Astrocyte of the spinal cord (primary cell): ENCODE measurements at regions not wholly inside any gene's neighbourhood (a gene's known extent, or its start where the extent isn't known, plus 50 kb on each side); places are given as distances from the start of the nearest gene placed in this dataset.
A peak's percentile ranks its signal among the peaks of the same experiment; 100 is the strongest.

Experiments
- DNase-seq: peaks from one replicate; pipeline ENCODE4 v3.0.0; 2011; ENCODE audit warnings: low read depth, low spot score
- H3K4me3 ChIP-seq: 2 replicates; pipeline ENCODE4 v1.5.1; 2011; ENCODE audit warnings: low read depth, mild to moderate bottlenecking, low read length, moderate library complexity
- CTCF ChIP-seq: IDR thresholded peaks from 2 replicates; pipeline ENCODE4 v1.5.1; 2012; ENCODE audit warnings: low read depth, mild to moderate bottlenecking, low read length, inconsistent platforms
- in situ Hi-C: cut with HindIII; loops from 2 replicates; pipeline ENCODE4 v1.10.0; 2017; ENCODE audit warnings: low sequenced_read_pairs

- TF ChIP-seq CTCF: no peak
- in situ Hi-C loops: no loop called here
- no peak overlapping the region for H3K4me3 ChIP-seq
- no peak for DNase-seq
Observed at GRCh38 chr18:45383228-45383627, 232.0 kb upstream of the SLC14A2 start.

GRCh38 chr18:45384137-45384961 is 230.9 kb upstream of the SLC14A2 start:
- TF ChIP-seq CTCF: peak; percentile 65
- peak; percentile 57 for DNase-seq
- in situ Hi-C loops: no loop called here
- no peak overlapping the region for H3K4me3 ChIP-seq

GRCh38 chr18:45384962-45385315 is 230.3 kb upstream of the SLC14A2 start:
- H3K4me3 ChIP-seq: no peak overlapping the region
- no peak for DNase-seq
- in situ Hi-C loops: no loop called here
- TF ChIP-seq CTCF: no peak

- in situ Hi-C loops: no loop called here
- TF ChIP-seq CTCF: peak; percentile 63
- DNase-seq: peak; percentile 26
- H3K4me3 ChIP-seq: no peak overlapping the region
Observed at GRCh38 chr18:45386041-45386655, 229.1 kb upstream of the SLC14A2 start.

- no peak overlapping the region for H3K4me3 ChIP-seq
- in situ Hi-C loops: no loop called here
- TF ChIP-seq CTCF: no peak
- no peak for DNase-seq
Observed at GRCh38 chr18:45387229-45387628, 228.0 kb upstream of the SLC14A2 start.

- no peak for DNase-seq
- no peak for TF ChIP-seq CTCF
- no peak overlapping the region for H3K4me3 ChIP-seq
- in situ Hi-C loops: no loop called here
Observed at GRCh38 chr18:45398448-45398847, 216.8 kb upstream of the SLC14A2 start.
